HG02852 (cell line): ENCODE measurements at regions not wholly inside any gene's neighbourhood (a gene's known extent, or its start where the extent isn't known, plus 50 kb on each side); places are given as distances from the start of the nearest gene placed in this dataset.

ENCODE experiments used
- ATAC-seq: cut with Tn5 transposase; IDR thresholded peaks from one replicate; pipeline ENCODE4 v1.9.1; 2021; ENCODE audit warnings: mild to moderate bottlenecking, moderate library complexity; ENCODE audit not compliant: unreplicated experiment

GRCh38 chr9:11868795-11869194 lies 824.4 kb upstream of the TYRP1 start:
- no peak for ATAC-seq

GRCh38 chr9:11871852-11872251 lies 821.3 kb upstream of the TYRP1 start:
- no peak for ATAC-seq

GRCh38 chr9:11872471-11872870 lies 820.7 kb upstream of the TYRP1 start:
- ATAC-seq, result no peak

DNA sequence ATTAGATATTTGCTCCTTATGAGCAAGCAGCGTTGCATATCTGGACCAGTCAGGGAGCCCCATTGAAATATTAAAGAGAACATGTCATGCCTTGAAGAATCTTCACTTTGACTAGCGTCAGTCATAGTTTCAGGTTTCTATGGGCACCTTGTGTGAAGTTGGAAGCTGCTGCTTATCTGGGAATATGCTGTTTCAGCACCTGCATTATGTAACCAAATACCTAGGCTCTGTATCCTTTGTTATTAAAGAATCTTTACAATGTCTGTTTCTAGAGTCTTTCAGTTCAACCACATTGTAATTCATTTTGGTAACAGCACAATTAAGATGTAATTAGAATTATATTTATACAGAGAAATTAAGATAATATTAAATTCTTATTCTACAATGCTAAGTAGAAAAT lies 818.8 kb upstream of the TYRP1 start:
- no peak for ATAC-seq

- ATAC-seq, result no peak
Observed at GRCh38 chr9:11892401-11892800, 800.8 kb upstream of the TYRP1 start.

DNA sequence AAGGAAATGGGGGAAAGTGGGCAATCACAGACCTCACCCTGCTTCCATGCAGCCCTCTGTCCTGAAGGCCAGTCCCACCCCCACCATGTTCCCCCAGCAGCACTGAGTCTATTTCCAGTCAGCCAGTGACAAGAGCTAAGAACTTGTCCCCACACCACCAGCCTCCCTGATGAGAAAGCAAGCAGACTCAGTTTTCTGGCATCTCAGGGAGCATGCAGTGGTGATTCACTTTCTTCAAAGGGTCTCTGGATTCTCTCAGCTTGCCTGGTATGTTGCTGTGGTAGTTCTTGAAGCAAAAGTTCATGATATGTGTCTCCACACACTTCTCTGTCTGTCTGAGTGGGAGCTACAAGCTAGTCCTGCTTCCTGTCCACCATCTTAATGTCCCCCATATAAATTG lies 799.9 kb upstream of the TYRP1 start:
- no peak for ATAC-seq

DNA sequence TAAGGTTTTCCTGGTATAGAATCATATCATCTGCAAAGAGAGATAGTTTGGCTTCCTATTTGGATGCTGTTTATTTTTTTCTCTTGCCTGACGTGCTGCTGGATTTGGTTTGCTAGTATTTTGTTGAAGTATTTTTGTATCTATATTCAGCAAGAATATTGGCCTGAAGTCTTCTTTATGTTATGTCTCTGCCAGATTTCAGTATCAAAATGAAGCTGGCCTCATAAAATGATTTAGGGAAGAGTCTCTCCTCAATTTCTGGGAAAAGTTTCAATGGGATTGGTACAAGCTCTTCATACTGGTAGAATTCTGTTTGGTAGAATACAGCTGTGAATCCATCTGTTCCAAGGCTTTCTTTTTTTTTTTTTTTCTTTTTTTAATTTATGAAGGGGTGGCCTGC lies 799.0 kb upstream of the TYRP1 start:
- no peak for ATAC-seq

- ATAC-seq, result no peak
Observed at GRCh38 chr9:11902610-11903009, 790.6 kb upstream of the TYRP1 start.

DNA sequence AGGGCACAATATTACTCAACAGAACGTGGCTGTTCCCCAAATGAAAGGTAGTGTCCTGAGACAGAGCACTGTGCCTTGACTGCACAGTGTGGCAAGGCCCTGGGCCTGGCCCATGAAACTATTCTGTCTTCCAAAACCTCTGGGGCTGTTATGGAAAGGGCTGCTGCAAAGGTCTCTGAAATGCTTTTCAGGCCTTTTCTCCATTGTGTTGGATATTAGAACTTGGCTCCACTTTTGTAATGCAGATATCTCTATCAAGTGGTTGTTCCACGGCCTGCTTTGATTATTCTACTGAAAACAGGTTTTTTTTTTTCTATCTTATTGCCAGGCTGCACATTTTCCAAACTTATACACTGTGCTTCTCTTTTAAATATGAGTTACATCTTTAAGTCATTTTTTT lies 777.5 kb upstream of the TYRP1 start:
- no peak for ATAC-seq

- no peak for ATAC-seq
Observed at GRCh38 chr9:11928871-11929321, 764.3 kb upstream of the TYRP1 start.

DNA sequence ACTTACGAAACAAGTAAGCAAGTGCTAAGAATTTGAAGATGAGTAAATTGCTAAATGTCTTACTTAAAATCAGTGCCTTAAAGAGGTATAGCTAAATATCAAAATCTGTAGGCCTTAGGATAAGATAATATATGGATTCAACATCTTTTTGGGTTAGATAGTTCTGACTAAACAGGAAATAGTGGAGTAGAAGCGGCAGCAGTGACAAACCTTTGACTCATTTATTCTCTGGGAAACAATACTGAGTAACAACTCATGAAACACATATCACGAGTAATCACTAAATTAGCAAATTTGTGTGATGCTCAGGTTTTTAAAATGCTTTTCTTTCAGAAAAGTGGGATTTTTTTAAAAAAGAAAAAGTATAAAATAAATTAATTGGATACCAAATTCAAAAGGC lies 762.1 kb upstream of the TYRP1 start:
- ATAC-seq, result no peak

GRCh38 chr9:11931751-11932150 lies 761.4 kb upstream of the TYRP1 start:
- ATAC-seq, result no peak

DNA sequence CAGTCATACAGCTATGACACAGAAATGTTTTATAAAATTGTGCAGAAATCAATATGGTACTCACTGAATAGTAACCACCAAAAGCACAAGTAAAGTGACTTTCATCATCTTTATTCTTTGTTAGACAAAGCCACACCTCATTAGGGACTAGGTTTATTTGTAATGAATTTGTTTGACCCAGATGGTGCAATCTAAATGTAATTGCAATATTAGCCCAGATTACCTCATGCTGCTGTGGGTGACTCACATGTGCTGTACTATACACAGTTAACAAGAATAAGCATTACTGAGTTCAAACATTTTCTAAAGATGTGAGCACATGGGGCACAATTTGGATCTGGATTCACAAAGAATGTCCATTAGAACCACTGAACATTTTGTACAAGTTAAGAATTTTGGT lies 759.3 kb upstream of the TYRP1 start:
- ATAC-seq, result no peak

- no peak for ATAC-seq
Observed at GRCh38 chr9:11946531-11946930, 746.7 kb upstream of the TYRP1 start.

GRCh38 chr9:11962327-11962726 lies 730.9 kb upstream of the TYRP1 start:
- ATAC-seq, result no peak

DNA sequence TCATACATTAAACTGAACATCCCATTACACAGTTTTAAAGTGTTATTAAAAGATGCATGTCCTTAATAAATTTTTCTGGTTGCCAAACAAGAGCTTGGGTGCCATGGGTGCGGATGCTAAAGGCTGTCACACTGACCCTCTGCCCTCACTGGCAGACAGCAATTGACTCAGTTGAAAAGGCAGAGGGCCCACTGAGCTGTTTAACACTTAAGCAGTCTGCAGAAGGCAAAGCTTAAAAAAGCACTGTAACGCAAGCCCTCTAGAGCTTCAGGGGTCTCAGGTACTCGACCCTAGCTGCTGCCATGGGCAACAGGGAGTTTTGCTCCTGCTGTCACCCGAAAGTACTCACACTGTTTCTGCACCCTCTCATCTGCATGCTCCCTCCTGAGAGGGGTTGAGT lies 726.4 kb upstream of the TYRP1 start:
- ATAC-seq, result no peak

GRCh38 chr9:11968631-11969030 lies 724.6 kb upstream of the TYRP1 start:
- no peak for ATAC-seq

- ATAC-seq, result no peak
Observed at GRCh38 chr9:11973011-11973410, 720.2 kb upstream of the TYRP1 start.

DNA sequence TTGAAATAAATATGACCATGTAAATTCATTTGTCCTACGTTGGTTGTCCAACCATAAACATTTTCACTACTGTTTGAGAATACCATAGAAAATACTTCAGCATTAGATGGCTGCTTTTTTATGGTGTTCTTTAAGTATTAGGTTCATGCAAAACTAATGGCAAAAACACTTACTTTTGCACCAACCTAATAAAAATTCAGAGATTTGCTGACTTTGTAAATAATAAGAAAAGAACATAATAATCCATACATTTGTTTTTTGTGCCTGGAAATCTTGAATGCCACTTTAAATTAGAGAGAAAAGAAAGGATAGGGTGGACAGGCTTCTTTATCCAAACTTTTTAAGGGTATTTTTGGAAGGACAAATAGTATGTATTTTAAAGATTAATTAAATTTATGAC lies 719.7 kb upstream of the TYRP1 start:
- ATAC-seq, result no peak

DNA sequence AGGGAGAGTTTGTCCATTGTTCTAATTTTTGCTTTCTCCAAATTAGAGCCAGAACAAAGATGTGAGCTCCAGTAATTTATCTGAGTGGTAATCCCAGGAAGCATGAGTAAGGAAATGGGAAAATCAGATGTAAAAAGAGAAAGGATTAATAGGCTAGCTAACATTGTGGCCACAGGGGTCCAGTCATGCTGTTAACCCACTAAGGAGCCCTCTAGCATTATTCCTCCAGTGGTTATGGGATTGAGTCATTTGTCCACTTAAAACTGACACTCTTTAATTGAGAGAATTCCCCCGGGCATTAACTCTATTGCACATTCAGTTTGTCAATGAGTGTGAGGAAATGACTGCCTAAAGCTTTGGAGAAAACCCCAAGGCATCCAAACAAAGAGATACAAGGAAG lies 700.3 kb upstream of the TYRP1 start:
- ATAC-seq, result no peak

GRCh38 chr9:12014488-12014887 lies 678.7 kb upstream of the TYRP1 start:
- ATAC-seq, result no peak

DNA sequence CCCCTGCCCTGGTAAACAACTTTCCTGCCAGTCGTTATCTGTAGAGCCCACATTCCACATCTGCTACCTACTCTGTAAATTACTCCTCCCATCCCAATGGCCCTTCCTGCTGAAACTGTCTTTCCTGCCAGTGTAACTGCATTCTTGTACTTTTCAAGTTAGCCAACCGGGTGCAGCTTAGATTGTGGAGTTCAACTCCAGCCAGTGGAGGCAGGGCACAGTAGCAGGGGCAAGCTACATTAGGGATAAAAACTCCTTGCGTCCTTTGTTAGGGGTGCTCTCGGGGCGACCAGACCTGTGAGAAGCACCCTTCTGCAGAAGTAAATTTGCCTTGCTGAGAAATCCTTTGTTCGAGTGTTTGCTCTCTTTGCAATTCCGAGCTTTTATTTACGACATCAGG lies 639.0 kb upstream of the TYRP1 start:
- ATAC-seq, result no peak

DNA sequence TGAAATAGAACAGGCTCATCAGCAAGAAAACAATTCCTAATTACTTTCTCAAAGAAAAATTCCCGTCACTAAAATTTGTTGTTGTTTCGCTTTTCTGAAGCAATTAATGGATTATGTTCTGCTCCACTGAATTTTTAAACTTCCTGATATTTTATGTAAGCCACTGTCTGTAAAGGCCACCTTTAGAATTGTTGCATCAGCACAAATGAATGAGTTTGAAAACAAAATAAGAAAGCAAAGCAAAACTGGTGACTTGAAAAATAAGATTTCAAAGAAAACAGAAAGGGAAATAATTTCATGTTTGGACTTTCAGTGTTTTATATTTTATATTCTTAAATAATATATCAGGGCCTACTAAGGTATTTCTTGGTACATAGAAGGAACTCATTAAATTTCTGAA lies 636.3 kb upstream of the TYRP1 start:
- no peak for ATAC-seq

GRCh38 chr9:12060067-12060466 lies 633.1 kb upstream of the TYRP1 start:
- ATAC-seq, result no peak
